HG03095 (cell line): ENCODE measurements at regions not wholly inside any gene's neighbourhood (a gene's known extent, or its start where the extent isn't known, plus 50 kb on each side); places are given as distances from the start of the nearest gene placed in this dataset.
A peak's percentile ranks its signal among the peaks of the same experiment; 100 is the strongest.

Source experiments
- ATAC-seq: cut with Tn5 transposase; IDR thresholded peaks from one replicate; pipeline ENCODE4 v1.9.1; 2021; ENCODE audit warnings: moderate library complexity; ENCODE audit not compliant: unreplicated experiment

DNA sequence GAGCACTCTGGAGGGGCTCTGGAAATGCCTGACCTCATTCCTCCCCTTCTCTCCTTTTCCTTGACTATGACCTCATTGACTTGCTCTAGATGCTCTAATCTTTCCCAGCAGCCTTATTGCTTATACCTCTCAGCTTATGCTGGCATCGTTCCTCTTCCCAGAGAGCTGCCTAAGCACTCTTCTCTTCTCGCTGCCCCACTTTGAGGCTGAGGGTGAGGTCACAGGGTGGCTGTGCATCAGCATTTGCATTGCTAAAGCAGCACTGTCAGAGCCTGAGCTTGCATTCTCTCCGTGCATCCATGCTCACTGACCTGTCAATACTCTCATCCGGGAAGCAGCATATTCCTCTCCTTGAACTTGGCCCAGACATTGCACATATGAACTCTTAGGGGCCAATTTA is 96.4 kb upstream of the NTRK2 start:
- no peak for ATAC-seq

DNA sequence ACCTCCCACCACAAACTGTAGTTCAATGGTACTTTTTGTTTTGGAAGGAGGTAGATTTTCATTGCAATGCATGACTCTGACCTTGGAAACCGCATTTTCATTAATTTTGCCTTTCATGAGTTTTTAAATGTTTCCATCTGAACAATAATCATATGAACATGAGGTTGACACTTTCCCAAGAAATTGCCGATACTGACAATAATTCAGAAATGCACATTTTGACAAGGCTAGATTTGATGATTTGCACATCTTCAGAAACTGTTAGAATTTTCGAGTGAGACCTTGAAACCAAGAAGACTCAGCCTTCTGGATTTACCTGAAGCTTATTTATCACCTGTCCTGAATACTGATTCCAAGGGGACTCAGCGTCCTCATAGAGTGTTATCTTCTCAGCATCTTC is 93.8 kb upstream of the NTRK2 start:
- no peak for ATAC-seq

DNA sequence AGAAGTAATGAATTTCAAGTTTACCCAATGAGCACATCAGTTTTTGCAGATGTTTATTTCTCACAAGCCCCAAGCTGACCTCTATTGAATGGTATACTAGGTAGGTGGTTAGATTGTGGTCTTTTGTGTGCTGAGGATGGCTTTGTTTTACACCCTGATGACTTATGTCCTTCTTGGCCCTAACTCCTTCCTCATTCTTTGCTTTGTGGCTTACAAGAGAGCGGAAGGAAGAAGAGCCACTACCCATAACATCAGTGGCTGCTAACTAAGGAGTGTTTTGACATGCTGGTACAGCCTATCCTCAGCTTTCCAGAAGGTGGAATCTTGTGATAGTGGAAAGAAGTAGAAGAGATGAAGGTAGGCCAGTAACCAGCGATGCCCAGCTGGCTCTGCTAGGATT is 85.7 kb upstream of the NTRK2 start:
- ATAC-seq: no peak

DNA sequence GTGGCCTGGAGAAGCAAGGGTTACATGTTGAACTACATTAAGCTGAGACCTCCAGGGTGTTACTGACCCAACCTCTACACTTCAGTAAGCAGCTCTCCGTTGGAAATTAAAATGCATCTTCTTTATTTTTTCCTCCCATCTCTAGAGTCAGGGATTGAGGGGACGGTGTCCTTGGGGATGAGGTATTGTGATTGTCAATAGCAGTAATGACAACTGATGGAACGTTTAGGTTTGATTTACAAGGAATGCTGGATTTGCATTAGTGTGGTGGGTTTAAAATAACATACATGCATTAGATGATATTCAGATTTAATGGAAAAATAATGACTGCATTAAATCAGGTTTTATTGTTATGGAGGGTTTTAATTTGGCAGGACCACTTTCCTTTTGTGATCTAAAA is 82.9 kb upstream of the NTRK2 start:
- ATAC-seq: no peak

DNA sequence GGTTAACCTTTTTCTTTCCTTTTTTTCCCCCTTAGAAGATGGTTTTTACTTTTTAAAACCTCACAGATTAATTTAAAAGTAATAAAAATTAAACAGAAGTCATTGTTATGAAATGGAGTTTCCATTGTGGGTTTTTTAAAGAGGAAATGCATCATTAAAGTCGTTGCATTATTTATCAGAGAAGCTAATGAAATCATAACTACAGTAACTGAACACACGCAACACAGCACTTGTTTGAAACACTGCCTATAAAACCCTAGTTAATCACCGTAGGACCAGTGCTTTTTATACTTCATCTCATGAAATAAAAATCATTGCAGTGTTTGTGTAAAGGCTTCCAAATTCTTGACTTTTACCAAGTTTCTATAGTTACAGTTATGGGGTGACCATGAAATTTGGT is 82.4 kb upstream of the NTRK2 start:
- no peak for ATAC-seq

DNA sequence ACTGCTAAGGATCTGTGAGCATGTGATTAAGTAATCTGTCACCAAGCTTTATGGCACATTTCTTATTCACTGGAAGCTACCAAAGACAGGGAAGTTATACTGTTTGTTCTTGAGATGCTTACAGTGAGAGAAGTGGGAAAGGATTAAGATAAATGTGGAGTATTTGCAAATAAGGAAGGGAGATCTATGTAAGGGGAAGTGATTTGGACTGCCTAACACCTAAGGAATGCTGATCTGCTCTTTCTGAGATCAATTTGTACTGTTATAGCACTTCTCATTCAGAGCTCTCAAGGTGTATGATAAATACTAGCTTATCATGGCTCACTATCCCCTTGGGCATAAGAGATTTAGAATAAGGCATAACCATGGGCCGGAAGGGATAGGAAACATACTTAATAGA is 80.0 kb upstream of the NTRK2 start:
- ATAC-seq: no peak

DNA sequence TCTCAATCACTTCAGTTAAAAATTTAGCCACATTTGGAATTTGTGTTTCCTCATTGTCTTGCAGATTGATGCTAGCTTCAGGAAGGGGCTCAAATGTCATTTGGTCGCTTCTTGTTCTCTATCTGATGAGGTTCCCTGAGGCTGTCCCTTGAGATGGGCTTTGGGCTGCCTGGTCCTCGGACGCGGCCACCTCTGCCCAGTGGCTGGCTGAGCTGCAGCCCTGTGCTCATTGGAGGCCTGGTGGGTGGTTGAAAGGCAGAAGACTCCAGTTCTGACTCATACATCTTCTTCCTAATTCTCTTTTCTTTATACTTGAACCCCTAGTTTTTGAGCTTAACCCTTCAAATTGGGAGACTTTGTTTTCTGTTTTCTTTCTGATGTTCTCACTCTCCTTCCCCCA is 78.8 kb upstream of the NTRK2 start:
- ATAC-seq: no peak

DNA sequence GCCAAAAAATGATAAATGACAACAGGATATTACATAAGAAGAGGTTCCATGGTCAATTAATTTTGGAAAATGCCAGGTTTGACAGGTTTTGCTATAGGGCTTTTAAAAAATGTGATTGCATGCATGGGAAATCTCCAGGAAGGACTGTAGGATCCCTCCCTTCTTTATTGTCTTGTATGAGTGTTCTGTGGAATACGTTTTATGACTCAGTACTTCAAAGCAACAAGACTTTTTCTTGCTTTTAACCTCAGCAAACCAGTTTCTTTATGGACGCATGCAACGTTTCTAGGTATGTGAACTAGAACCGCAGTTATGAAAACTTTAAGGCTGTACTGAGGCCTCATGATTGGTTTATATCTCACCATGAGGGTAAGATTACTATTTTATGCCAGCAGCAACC is 76.6 kb upstream of the NTRK2 start:
- no peak for ATAC-seq

DNA sequence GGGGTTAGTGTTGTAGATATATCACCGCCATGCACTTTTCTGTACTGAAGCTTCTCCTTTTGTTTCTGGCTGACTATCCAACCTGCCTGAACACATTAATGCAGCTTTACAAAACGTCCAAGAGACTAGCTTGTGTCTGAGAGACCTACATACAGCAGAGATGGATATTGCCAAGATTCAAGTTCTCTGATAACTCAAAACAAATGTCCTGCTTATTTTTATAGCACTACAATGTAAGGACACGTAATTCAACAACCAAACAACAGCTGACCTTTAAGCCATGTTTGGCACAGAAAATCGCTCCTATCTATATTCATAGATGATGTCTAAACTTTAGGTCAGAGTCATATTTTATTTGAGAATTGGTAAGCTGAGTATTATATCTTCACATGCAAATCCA is 76.2 kb upstream of the NTRK2 start:
- ATAC-seq: no peak

DNA sequence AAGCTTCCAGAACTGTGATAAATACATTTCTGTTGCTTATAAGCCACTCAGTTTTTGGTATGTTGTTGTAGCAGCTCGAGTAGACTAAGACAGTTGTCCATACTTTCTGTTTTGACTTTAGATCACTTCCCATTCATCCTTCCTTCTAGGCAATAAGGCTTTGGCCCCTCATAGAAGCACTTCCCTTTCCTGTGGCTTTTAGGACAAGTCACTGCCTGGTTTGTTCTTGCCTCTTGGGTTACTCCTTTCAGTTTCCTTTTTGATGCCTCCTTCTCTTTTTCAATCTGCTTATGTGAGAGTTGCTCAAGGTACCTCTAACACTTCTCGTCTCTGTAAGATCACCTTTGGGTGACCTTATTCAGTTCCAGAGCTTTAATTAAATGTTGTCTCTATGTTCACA is 72.4 kb upstream of the NTRK2 start:
- ATAC-seq: peak; percentile 96

DNA sequence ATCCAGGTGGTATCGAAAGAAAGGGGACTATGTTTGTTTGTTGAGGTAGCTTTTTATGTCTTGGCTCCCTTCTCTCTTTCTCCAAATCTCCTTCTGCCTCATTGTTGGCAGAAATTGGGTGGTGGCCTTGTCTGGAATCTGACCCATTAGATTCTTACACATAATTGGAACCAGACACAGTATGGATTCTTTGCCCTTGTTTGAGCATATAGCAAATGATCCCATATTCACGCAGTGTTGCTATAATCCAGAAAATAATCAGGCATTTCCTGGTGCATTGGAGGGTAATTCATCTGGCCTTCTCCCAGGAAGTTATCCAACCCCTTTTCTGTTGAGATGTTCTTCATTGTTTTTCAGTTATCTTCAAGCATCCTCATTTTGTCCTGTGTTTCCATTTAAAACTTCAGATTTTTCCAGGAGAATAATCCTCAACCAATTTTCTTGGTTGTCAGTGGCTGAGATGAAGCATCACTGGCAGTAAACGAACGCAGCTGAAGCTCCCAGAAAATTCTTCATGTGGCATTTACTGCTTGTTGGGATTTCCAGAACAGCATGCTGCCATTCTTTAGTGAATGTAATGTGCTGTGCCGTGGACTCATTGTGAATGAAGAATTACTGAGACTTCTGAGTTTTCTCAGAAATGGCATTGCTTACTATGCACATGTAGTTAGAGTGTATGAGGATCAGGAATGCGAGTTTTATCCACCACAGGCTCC is 70.5 kb upstream of the NTRK2 start:
- no peak for ATAC-seq

DNA sequence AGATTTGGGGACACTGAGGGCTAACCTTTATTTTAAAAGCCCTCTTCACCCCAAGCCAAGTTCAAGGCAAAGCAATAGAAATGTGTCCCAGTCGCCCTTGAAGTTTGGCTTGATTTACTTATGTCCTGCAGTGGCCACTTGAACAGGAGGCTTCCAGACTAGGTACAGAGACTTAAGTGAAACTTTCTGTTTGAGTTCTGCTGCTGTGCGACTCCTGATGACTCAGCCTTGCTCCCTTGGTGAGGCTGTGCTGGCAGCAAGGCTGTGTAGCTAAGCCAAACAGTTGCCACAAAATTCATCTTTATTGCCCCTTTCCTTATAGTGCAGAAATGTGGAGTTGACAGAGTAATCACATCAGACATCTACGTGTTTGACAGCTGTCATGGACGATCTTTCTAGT is 68.8 kb upstream of the NTRK2 start:
- ATAC-seq: no peak

DNA sequence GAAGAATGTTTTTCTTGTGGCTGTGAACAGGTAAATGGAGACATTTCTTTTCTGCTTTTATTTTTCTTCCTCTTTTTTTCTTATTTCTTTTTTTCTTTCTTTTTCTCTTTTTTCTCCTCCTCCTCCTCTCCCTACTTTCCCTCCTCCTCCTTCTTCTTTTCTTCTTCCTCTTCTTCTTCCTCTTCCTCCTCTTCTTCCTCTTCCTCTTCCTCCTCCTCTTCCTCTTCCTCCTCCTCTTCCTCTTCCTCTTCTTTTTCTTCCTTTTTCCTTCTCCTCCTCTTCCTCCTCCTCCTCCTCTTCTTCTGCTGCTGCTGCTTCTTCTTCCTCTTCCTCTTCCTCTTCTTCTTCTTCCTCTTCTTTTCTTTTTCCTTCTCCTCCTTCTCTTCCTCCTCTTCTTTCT is 65.3 kb upstream of the NTRK2 start:
- ATAC-seq: no peak

DNA sequence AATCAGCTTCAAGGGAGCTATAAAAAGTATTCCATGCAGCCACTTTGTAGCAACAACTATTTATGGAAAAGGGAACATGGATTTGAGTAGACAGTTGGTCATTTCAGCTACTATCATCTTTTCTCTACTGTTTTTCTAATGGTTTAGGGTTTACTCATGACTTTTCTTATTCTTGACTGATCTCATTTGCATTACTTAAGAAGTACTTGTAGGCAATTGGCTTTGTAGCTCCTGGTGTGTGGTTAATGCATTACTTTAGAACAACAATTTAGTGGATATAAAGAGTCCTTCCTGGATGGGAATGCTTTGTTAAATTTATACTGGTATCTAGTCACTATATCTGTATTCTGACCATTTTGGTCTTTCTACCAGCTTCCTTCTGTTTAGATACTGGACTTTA is 59.8 kb upstream of the NTRK2 start:
- ATAC-seq: no peak

DNA sequence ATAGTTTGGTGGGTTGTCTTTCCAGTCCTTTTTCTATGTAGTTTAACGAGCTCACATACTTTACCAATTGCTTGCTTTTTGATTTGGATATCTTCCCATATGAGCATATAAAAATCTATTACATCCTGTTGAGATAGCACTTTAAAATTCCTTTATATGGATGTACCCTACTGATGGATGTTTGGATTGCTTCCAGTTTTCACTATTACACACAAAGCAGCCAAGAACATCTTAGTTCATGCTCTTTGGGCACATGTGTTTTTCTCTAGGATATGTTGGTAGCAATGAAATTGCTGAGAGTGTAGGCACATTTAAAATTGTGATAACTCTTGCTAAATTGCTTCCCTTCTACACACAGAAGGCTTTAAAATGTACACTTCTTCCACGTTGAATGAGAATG is 56.1 kb upstream of the NTRK2 start:
- ATAC-seq: no peak

DNA sequence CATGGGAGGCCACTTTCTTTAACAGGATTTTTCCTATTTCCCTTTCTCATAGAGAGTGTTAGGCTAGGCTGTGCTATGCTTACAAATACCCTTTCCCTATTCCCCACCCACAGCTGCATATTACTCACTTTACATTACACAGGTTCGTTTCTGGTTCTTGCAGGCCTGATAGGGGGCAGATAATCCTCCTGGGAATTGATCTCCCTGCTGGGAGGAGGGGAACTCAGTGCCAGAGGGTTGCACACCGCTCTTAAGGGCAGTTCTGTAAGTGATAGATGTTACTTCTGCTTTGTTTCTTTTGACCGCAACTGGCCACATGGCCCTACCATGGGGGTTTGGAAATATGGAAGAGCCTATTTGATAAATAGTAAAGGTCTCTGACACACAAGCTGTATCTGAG is 54.0 kb upstream of the NTRK2 start:
- no peak for ATAC-seq

DNA sequence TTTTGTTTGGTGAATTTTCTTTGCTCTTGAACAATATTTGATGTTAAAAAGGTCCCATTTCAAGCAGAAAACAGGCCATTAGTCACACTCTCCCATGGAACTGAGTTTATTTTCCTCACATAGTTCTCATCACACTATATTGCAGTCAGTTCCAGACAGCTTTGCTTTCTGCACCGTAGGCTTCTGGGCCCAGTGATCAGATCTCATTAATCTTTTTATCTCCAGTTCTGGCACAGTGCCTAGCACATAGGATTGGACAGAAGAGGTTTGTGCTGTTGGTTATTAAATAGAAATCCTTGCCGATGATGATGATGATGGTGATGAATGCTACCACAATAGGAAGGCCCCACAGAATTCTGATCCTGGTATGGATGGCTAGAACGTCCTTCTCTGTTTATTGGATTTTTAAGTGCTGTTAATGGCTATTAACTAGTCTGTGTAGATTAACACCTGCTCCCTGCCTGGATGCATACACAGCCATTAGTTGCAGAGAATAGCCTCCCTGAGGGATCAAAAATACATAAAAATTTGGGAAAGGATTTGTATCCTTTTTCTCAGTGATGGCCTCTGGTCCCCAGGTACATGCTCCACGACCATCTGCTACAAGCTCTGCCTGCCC is 52.0 kb upstream of the NTRK2 start:
- ATAC-seq: no peak
